Right atrium auricular region (tissue), 2 donors: ENCODE measurements at regions not wholly inside any gene's neighbourhood (a gene's known extent, or its start where the extent isn't known, plus 50 kb on each side); places are given as distances from the start of the nearest gene placed in this dataset.

ENCODE experiments used
- DNase-seq: peaks from one replicate; pipeline ENCODE4 v3.0.0-alpha.2; 2019; ENCODE audit warnings: low spot score
- H3K27ac ChIP-seq, 2 donors: fragments of 200-600 bp; sonication (generic); 1 replicate in 1 of 2; 2 replicates in 1 of 2; pipeline ENCODE4 v1.5.1; 2016 to 2019
- H3K27me3 ChIP-seq, 2 donors: fragments of 200-600 bp; sonication (generic); one replicate each; pipeline versions ENCODE4 v1.5.1 to v1.6.0; 2017 to 2019
- H3K36me3 ChIP-seq: fragments of 200-600 bp; sonication (generic); one replicate; pipeline ENCODE4 v1.5.1; 2016
- H3K4me1 ChIP-seq, 2 donors: fragments of 200-600 bp; sonication (generic); one replicate each; pipeline versions ENCODE4 v1.5.1 to v1.6.0; 2017 to 2019
- H3K4me3 ChIP-seq, 2 donors: fragments of 200-600 bp; sonication (generic); 1 replicate in 1 of 2; 2 replicates in 1 of 2; pipeline ENCODE4 v1.5.1; 2017 to 2019; ENCODE audit warnings: mild to moderate bottlenecking in 1 of 2, moderate library complexity in 1 of 2
- H3K9me3 ChIP-seq, 2 donors: fragments of 200-600 bp; sonication (generic); one replicate each; pipeline ENCODE4 v1.5.1; 2019
- CTCF ChIP-seq, 2 donors: fragments of 200-600 bp; sonication (generic); IDR thresholded peaks; one replicate each; pipeline ENCODE4 v1.5.1; 2019; ENCODE audit warnings: antibody characterized with exemption in 2 of 2

GRCh38 chr10:133008196-133008595, 65.8 kb upstream of the CFAP46 start:
- DNase-seq, result no peak
- no peaks in the 10 kb centered on the region for H3K27me3 ChIP-seq
- H3K4me1 ChIP-seq, result peaks cover 0 to 13% of the 10 kb centered on the region in 2 donors
- H3K27ac ChIP-seq, result no peak overlapping the region
- H3K9me3 ChIP-seq, result no peaks in the 10 kb centered on the region
- no peaks in the 10 kb centered on the region for H3K36me3 ChIP-seq
- H3K4me3 ChIP-seq, result no peak overlapping the region
- TF ChIP-seq CTCF (IDR thresholded peaks at IDR 0.05), result no peak

DNA sequence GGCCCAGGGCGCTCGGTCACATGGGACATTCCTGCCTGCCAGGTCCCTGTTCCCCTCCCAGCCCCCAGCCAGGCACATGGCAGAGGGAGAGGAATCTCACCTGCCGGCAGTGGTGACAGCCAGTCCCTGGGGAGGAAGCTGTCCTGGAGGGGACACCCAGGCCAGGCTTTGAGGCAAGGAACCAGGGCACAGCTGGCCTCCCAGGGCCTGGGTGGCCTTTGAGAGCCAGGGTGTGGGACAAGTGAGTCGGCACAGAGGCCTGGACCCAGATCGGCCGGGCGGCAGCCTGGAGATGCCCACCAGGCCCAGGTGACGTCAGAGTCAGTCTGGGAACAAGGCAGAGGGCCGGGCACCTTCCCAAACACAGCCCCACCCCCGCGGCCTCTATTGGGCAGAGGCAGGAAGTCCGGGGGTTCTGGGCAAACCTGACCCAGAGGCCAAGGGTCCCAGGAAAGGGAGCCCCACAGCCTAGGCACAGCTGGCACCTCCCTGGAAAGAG, 65.0 kb upstream of the CFAP46 start:
- no peak for TF ChIP-seq CTCF (IDR thresholded peaks at IDR 0.05)
- Histone ChIP-seq H3K4me3 (no peak overlapping the region), H3K27me3 (no peaks in the 10 kb centered on the region), H3K9me3 (no peaks in the 10 kb centered on the region), H3K27ac (no peak overlapping the region), H3K36me3 (no peaks in the 10 kb centered on the region), H3K4me1 (peaks cover 0 to 13% of the 10 kb centered on the region in 2 donors)
- DNase-seq, result no peak

DNA sequence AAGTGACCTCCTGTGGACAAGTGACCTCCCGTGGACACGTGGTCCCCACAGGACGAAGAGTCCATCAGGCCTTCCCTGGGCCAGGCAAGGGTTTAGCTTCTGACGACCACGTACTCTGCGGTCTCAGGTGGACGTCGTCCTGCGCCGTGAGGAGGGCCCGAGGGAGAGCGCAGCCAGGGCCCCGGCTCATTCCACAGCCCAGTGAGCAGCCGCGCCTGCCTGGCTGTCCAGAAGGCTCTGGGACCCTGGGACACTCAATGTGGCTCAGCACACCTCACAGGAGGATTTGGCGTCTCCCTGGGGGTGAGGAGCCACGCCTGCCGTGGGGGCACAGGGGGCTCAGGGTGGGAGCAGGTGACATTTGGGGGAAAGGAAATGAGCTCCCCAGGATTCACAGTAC, 64.4 kb upstream of the CFAP46 start:
- Histone ChIP-seq H3K27ac (no peak overlapping the region), H3K36me3 (no peaks in the 10 kb centered on the region), H3K4me1 (peaks cover 0 to 13% of the 10 kb centered on the region in 2 donors), H3K4me3 (no peak overlapping the region), H3K27me3 (no peaks in the 10 kb centered on the region), H3K9me3 (no peaks in the 10 kb centered on the region)
- DNase-seq, result no peak
- TF ChIP-seq CTCF (IDR thresholded peaks at IDR 0.05), result no peak

GRCh38 chr10:133006202-133006601, 63.8 kb upstream of the CFAP46 start:
- Histone ChIP-seq H3K4me3 (no peak overlapping the region), H3K4me1 (peaks cover 0 to 13% of the 10 kb centered on the region in 2 donors), H3K9me3 (no peaks in the 10 kb centered on the region), H3K36me3 (no peaks in the 10 kb centered on the region), H3K27ac (no peak overlapping the region), H3K27me3 (no peaks in the 10 kb centered on the region)
- no peak for TF ChIP-seq CTCF (IDR thresholded peaks at IDR 0.05)
- DNase-seq, result no peak

DNA sequence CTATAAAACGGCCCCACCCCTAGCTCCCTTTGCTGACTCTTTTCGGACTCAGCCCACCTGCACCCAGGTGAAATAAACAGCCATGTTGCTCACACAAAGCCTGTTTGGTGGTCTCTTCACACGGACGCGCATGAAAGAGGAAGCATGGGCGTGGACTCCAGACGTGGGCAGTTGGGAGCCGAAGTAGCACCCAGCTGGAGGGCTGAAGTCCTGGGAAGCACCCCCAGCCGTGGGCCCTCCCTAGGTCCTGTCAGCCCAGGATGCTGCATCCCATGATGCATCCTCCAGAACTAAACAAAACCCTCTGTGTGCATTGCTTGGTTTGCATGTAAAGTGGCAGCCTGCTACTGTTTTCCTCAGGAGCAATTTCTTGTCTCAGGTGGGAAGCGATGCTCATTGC, 62.1 kb upstream of the CFAP46 start:
- no peak for TF ChIP-seq CTCF (IDR thresholded peaks at IDR 0.05)
- no peak overlapping the region for H3K4me3 ChIP-seq
- no peaks in the 10 kb centered on the region for H3K9me3 ChIP-seq
- DNase-seq, result no peak
- H3K4me1 ChIP-seq, result peaks cover 0 to 7% of the 10 kb centered on the region in 2 donors
- H3K36me3 ChIP-seq, result no peaks in the 10 kb centered on the region
- no peaks in the 10 kb centered on the region for H3K27me3 ChIP-seq
- H3K27ac ChIP-seq, result no peak overlapping the region

DNA sequence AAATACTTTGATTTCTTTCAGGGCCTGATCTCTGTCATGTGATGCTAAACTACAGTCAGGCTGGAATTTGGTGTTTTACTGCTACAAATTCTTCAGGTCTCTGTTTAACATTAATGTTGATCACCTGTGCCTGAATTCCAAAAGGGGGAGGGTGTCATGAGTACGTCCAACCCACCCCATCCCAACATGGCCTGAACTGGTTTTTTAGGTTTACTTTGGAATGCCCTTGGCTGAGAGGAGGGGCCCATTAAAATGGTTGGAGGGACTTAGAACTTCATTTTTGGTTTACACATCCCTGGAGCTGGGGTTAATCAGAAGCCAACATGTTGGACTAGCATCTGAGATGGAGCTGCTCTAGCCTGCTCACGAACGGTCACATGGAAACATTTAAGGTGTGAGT, 60.8 kb upstream of the CFAP46 start:
- TF ChIP-seq CTCF (IDR thresholded peaks at IDR 0.05), result no peak
- no peak for DNase-seq

More for the DNA sequence above, 60.8 kb upstream of the CFAP46 start:
- no peak overlapping the region for H3K27ac ChIP-seq
- H3K4me1 ChIP-seq, result no peaks in the 10 kb centered on the region
- no peaks in the 10 kb centered on the region for H3K9me3 ChIP-seq
- no peaks in the 10 kb centered on the region for H3K36me3 ChIP-seq
- H3K27me3 ChIP-seq, result no peaks in the 10 kb centered on the region
- no peak overlapping the region for H3K4me3 ChIP-seq
